ENCODE measurements at regions not wholly inside any gene's neighbourhood (a gene's known extent, or its start where the extent isn't known, plus 50 kb on each side); places are given as distances from the start of the nearest gene placed in this dataset.

DNA sequence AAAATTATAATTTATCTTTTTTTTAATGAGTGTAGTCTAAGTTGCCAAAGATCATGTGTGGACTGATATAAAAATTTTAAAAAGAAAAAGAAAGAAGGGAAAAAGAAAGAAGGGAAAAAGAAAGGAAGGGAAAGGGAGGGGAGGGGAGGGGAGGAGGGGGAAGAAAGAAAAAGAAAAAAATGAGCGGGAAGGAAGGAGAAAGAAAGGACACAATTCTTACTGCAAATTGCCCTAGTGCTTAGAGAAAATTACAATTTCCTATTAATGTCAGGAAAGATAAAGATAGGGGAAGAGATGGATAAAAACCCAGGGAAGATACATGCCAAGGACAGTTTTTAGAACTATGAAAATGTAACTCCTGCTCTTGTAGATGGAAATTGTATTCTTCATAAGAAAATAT, 789.7 kb upstream of the GRAMD2B start:
- no peaks in the 10 kb centered on the region for H3K36me3 ChIP-seq (ENCODE audit: control insufficient read depth, insufficient read depth, low read length)
- no CpG with 5 or more reads among the region's 1 CpG for WGBS, 2 experiments (ENCODE audit: insufficient coverage in 2 of 2)
- H3K9me3 ChIP-seq (ENCODE audit: control insufficient read depth, low read length), result no peaks in the 10 kb centered on the region
- no peak overlapping the region for H3K27ac ChIP-seq (ENCODE audit: low read depth, low read length, severe bottlenecking)
- H3K4me3 ChIP-seq (ENCODE audit: extremely low read depth, insufficient read depth, low read length, poor library complexity, severe bottlenecking), result no peak overlapping the region
- H3K4me1 ChIP-seq (ENCODE audit: control insufficient read depth, insufficient read depth, low read length, poor library complexity, severe bottlenecking), result no peaks in the 10 kb centered on the region

DNA sequence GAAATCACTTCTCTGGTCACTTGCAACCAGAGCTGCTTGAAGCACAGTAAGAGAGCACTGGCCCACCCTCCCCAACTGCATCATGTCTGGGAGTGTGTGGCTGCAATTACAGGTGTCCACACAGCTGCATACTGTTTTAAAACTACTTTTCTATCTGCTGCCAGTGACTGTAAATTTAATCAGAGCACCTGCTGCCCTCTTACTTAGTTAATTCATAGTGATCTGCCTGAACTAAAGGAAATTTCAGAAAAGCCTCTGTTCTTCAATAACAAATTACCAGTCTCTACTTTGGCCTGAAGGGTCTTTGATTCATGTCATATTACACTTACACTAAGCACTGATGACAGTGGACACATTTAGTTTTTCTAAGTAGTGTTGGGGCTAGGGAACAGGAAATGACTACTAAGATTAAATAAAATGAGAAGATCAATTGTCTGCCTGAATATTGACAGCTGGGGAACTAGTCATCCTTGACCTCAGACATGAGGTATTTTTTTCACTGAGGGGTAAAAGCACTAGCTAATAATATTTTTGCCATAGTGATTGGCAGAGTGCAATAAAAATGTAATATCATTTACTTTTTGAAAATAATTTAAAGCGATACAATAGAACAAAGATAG, 788.9 kb upstream of the GRAMD2B start:
- no peaks in the 10 kb centered on the region for H3K9me3 ChIP-seq (ENCODE audit: control insufficient read depth, low read length)
- no peak overlapping the region for H3K4me3 ChIP-seq (ENCODE audit: extremely low read depth, insufficient read depth, low read length, poor library complexity, severe bottlenecking)
- H3K27ac ChIP-seq (ENCODE audit: low read depth, low read length, severe bottlenecking), result no peak overlapping the region
- H3K36me3 ChIP-seq (ENCODE audit: control insufficient read depth, insufficient read depth, low read length), result no peaks in the 10 kb centered on the region
- no peaks in the 10 kb centered on the region for H3K4me1 ChIP-seq (ENCODE audit: control insufficient read depth, insufficient read depth, low read length, poor library complexity, severe bottlenecking)
- WGBS, 2 experiments (ENCODE audit: insufficient coverage in 2 of 2), result no CpG with 5 or more reads among the region's 1 CpG

GRCh38 chr5:125639858-125640257, 783.4 kb upstream of the GRAMD2B start:
- no peak overlapping the region for H3K27ac ChIP-seq (ENCODE audit: low read depth, low read length, severe bottlenecking)
- H3K36me3 ChIP-seq (ENCODE audit: control insufficient read depth, insufficient read depth, low read length), result no peaks in the 10 kb centered on the region
- no peaks in the 10 kb centered on the region for H3K9me3 ChIP-seq (ENCODE audit: control insufficient read depth, low read length)
- H3K4me3 ChIP-seq (ENCODE audit: extremely low read depth, insufficient read depth, low read length, poor library complexity, severe bottlenecking), result no peak overlapping the region
- H3K4me1 ChIP-seq (ENCODE audit: control insufficient read depth, insufficient read depth, low read length, poor library complexity, severe bottlenecking), result no peaks in the 10 kb centered on the region
- WGBS, 2 experiments (ENCODE audit: insufficient coverage in 2 of 2), result 100% methylated on average over 1 of the region's 2 CpGs

- no peaks in the 10 kb centered on the region for H3K4me1 ChIP-seq (ENCODE audit: control insufficient read depth, insufficient read depth, low read length, poor library complexity, severe bottlenecking)
- H3K4me3 ChIP-seq (ENCODE audit: extremely low read depth, insufficient read depth, low read length, poor library complexity, severe bottlenecking), result no peak overlapping the region
- no peaks in the 10 kb centered on the region for H3K9me3 ChIP-seq (ENCODE audit: control insufficient read depth, low read length)
- no CpG with 5 or more reads among the region's 2 CpGs for WGBS, 2 experiments (ENCODE audit: insufficient coverage in 2 of 2)
- H3K27ac ChIP-seq (ENCODE audit: low read depth, low read length, severe bottlenecking), result no peak overlapping the region
- no peaks in the 10 kb centered on the region for H3K36me3 ChIP-seq (ENCODE audit: control insufficient read depth, insufficient read depth, low read length)
Measured at GRCh38 chr5:125652761-125653160, 770.4 kb upstream of the GRAMD2B start.

GRCh38 chr5:125654392-125654791, 768.8 kb upstream of the GRAMD2B start:
- H3K9me3 ChIP-seq (ENCODE audit: control insufficient read depth, low read length), result no peaks in the 10 kb centered on the region
- no peak overlapping the region for H3K27ac ChIP-seq (ENCODE audit: low read depth, low read length, severe bottlenecking)
- H3K4me3 ChIP-seq (ENCODE audit: extremely low read depth, insufficient read depth, low read length, poor library complexity, severe bottlenecking), result no peak overlapping the region
- H3K36me3 ChIP-seq (ENCODE audit: control insufficient read depth, insufficient read depth, low read length), result no peaks in the 10 kb centered on the region
- H3K4me1 ChIP-seq (ENCODE audit: control insufficient read depth, insufficient read depth, low read length, poor library complexity, severe bottlenecking), result no peaks in the 10 kb centered on the region

DNA sequence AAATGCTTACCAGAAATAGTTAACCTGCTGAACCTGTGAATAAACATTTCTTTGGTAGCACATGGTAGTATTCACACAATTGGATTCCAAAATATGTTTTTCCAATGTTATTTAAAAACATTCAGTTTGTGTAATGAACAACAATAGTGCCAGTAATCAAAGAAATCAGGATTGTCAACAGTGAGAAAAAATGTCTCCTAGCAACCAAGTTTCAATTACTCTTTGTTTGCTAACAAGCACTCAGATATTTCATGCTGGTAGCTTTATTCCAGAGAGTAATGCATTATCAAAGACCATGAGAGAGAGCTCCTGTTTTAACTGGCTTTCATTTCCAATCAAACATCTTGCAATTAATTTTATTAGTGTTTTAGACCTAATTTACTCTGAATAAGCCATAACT, 768.1 kb upstream of the GRAMD2B start:
- Histone ChIP-seq H3K27ac (ENCODE audit: low read depth, low read length, severe bottlenecking) (no peak overlapping the region), H3K36me3 (ENCODE audit: control insufficient read depth, insufficient read depth, low read length) (no peaks in the 10 kb centered on the region), H3K4me3 (ENCODE audit: extremely low read depth, insufficient read depth, low read length, poor library complexity, severe bottlenecking) (no peak overlapping the region), H3K9me3 (ENCODE audit: control insufficient read depth, low read length) (no peaks in the 10 kb centered on the region), H3K4me1 (ENCODE audit: control insufficient read depth, insufficient read depth, low read length, poor library complexity, severe bottlenecking) (no peaks in the 10 kb centered on the region)

- no peak overlapping the region for H3K4me3 ChIP-seq (ENCODE audit: extremely low read depth, insufficient read depth, low read length, poor library complexity, severe bottlenecking)
- no peaks in the 10 kb centered on the region for H3K36me3 ChIP-seq (ENCODE audit: control insufficient read depth, insufficient read depth, low read length)
- H3K9me3 ChIP-seq (ENCODE audit: control insufficient read depth, low read length), result no peaks in the 10 kb centered on the region
- 75 to 83% methylated on average over 1 of the region's 2 CpGs for WGBS, 2 experiments (ENCODE audit: insufficient coverage in 2 of 2)
- peaks cover 4% of the 10 kb centered on the region for H3K4me1 ChIP-seq (ENCODE audit: control insufficient read depth, insufficient read depth, low read length, poor library complexity, severe bottlenecking)
- no peak overlapping the region for H3K27ac ChIP-seq (ENCODE audit: low read depth, low read length, severe bottlenecking)
Measured at GRCh38 chr5:125657936-125658335, 765.3 kb upstream of the GRAMD2B start.

- Histone ChIP-seq H3K4me3 (ENCODE audit: extremely low read depth, insufficient read depth, low read length, poor library complexity, severe bottlenecking) (no peak overlapping the region), H3K9me3 (ENCODE audit: control insufficient read depth, low read length) (no peaks in the 10 kb centered on the region), H3K4me1 (ENCODE audit: control insufficient read depth, insufficient read depth, low read length, poor library complexity, severe bottlenecking) (peaks cover 4% of the 10 kb centered on the region), H3K36me3 (ENCODE audit: control insufficient read depth, insufficient read depth, low read length) (no peaks in the 10 kb centered on the region), H3K27ac (ENCODE audit: low read depth, low read length, severe bottlenecking) (no peak overlapping the region)
- WGBS, 2 experiments (ENCODE audit: insufficient coverage in 2 of 2), result 10 to 43% methylated on average over 2 of the region's 2 CpGs
Measured at GRCh38 chr5:125659316-125660023, 763.7 kb upstream of the GRAMD2B start.

DNA sequence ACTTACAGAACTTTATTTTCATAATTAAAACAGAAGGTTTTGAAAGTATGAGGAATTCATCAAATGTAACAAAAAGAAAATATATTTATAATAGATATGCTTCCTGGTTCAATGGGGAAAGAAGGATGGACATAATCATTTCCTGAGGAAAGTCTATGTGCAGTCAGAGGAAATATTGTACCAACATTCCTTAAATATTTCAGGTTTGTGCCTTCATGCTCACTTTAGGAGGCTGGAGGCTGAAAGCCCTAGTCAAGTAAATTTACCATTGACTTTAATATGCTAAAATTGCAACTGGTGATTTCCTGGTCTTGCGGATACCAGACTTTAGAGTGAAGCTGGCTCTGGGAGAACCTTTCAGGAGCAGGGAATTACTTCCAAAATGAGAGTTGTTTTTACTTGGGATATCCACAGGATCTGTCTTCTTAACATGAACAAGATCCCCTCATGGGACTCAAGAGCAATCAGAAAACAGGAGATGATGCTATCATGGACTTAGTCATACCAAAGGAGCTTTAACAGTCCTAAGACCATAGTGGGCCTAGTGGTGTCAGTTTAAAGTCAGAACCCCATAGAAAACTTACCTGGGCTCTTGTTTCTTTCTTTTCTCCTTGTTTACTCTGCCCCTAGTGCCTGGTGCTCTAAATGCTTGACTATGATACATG, 762.8 kb upstream of the GRAMD2B start:
- WGBS, 2 experiments (ENCODE audit: insufficient coverage in 2 of 2), result no CpG with 5 or more reads among the region's 1 CpG
- Histone ChIP-seq H3K4me1 (ENCODE audit: control insufficient read depth, insufficient read depth, low read length, poor library complexity, severe bottlenecking) (peaks cover 4% of the 10 kb centered on the region), H3K9me3 (ENCODE audit: control insufficient read depth, low read length) (no peaks in the 10 kb centered on the region), H3K4me3 (ENCODE audit: extremely low read depth, insufficient read depth, low read length, poor library complexity, severe bottlenecking) (no peak overlapping the region), H3K36me3 (ENCODE audit: control insufficient read depth, insufficient read depth, low read length) (no peaks in the 10 kb centered on the region), H3K27ac (ENCODE audit: low read depth, low read length, severe bottlenecking) (peak overlapping the region; percentile 25)

GRCh38 chr5:125661584-125661983, 761.6 kb upstream of the GRAMD2B start:
- Histone ChIP-seq H3K4me3 (ENCODE audit: extremely low read depth, insufficient read depth, low read length, poor library complexity, severe bottlenecking) (no peak overlapping the region), H3K9me3 (ENCODE audit: control insufficient read depth, low read length) (peaks cover under 1% of the 10 kb centered on the region), H3K36me3 (ENCODE audit: control insufficient read depth, insufficient read depth, low read length) (no peaks in the 10 kb centered on the region), H3K27ac (ENCODE audit: low read depth, low read length, severe bottlenecking) (no peak overlapping the region), H3K4me1 (ENCODE audit: control insufficient read depth, insufficient read depth, low read length, poor library complexity, severe bottlenecking) (peaks cover 4% of the 10 kb centered on the region)
- no CpG with 5 or more reads among the region's 1 CpG for WGBS, 2 experiments (ENCODE audit: insufficient coverage in 2 of 2)

GRCh38 chr5:125668884-125669283, 754.3 kb upstream of the GRAMD2B start:
- H3K27ac ChIP-seq (ENCODE audit: low read depth, low read length, severe bottlenecking), result peak overlapping the region; percentile 38
- H3K36me3 ChIP-seq (ENCODE audit: control insufficient read depth, insufficient read depth, low read length), result no peaks in the 10 kb centered on the region
- peaks cover 8% of the 10 kb centered on the region for H3K9me3 ChIP-seq (ENCODE audit: control insufficient read depth, low read length)
- H3K4me3 ChIP-seq (ENCODE audit: extremely low read depth, insufficient read depth, low read length, poor library complexity, severe bottlenecking), result no peak overlapping the region
- peaks cover 3% of the 10 kb centered on the region for H3K4me1 ChIP-seq (ENCODE audit: control insufficient read depth, insufficient read depth, low read length, poor library complexity, severe bottlenecking)

Data from mesodermal cell (in vitro differentiated cells).